Adrenal gland (tissue), 9 donors: ENCODE measurements at regions not wholly inside any gene's neighbourhood (a gene's known extent, or its start where the extent isn't known, plus 50 kb on each side); places are given as distances from the start of the nearest gene placed in this dataset.
A peak's percentile ranks its signal among the peaks of the same experiment; 100 is the strongest.

ENCODE experiments used
- DNase-seq, 7 donors: peaks; one replicate each; pipeline ENCODE4 v3.0.0-alpha.2; 2019 to 2020
- H3K27ac ChIP-seq, 5 donors: fragments of 200-600 bp; sonication (generic) in 4 of 5; 1 replicate in 3 of 5; 2 replicates in 2 of 5; pipeline versions ENCODE4 v1.5.1 to v1.8.0; 2016 to 2020; ENCODE audit warnings: mild to moderate bottlenecking in 1 of 5
- H3K27me3 ChIP-seq: fragments of 200-600 bp; 2 replicates; pipeline ENCODE4 v1.8.0; 2021
- H3K36me3 ChIP-seq, 2 donors: fragments of 200-600 bp; replicated peaks in 1 of 2; 1 replicate in 1 of 2; 2 replicates in 1 of 2; pipeline versions ENCODE4 v1.5.1 to v1.8.0; 2018 to 2022
- H3K4me1 ChIP-seq, 2 donors: fragments of 200-600 bp; replicated peaks in 1 of 2; 1 replicate in 1 of 2; 2 replicates in 1 of 2; pipeline versions ENCODE4 v1.5.1 to v1.8.0; 2018 to 2021
- H3K4me3 ChIP-seq, 4 donors: fragments of 200-600 bp; sonication (generic) in 3 of 4; one replicate each; pipeline ENCODE4 v1.5.1; 2016 to 2018
- H3K9me3 ChIP-seq, 3 donors: fragments of 200-600 bp; sonication (generic) in 1 of 3; replicated peaks in 1 of 3; 1 replicate in 2 of 3; 2 replicates in 1 of 3; pipeline versions ENCODE4 v1.5.1 to v1.8.0; 2016 to 2021
- CTCF ChIP-seq, 6 experiments: fragments of 450-650 bp in 4 of 6; fragments of 200-600 bp in 2 of 6; sonication (generic) in 1 of 6; IDR thresholded peaks; 1 replicate in 5 of 6; 2 replicates in 1 of 6; pipeline versions ENCODE4 v1.5.1 to v1.8.0; 2016 to 2021; ENCODE audit warnings: antibody characterized with exemption in 6 of 6, mild to moderate bottlenecking in 2 of 6, moderate library complexity in 1 of 6
- POLR2A ChIP-seq, 2 donors: fragments of 450-650 bp; IDR thresholded peaks; one replicate each; pipeline ENCODE4 v1.6.1; 2017; ENCODE audit warnings: antibody characterized with exemption in 2 of 2, mild to moderate bottlenecking in 2 of 2, moderate library complexity in 1 of 2
- WGBS, 4 donors: extraction: QIAGEN DNeasy Blood & Tissue Kit in 2 of 4; methylation state at CpG; one replicate each; pipeline versions ENCODE4 v1.1.5 to v1.1.7; 2013 to 2017; 5-methylcytosine and 5-hydroxymethylcytosine counted together
- intact Hi-C, 2 donors: fragments of 100-400 bp; cut with DNase I; formaldehyde crosslinking; loops; one replicate each; pipeline versions ENCODE4 v1.14.1 to v1.15.0; 2022 to 2023
- donor health status: healthy with polysubstance abuse.
- donor health status: Bipolar disorder and iron deficiency.
- donor health status: DM: yes; HTN: yes; CAD: no.
- donor health status: DM: no; HTN: no; CAD: no.
- donor health status: DM: no; HTN: no; CAD: no.

- H3K27me3 ChIP-seq, result no peaks in the 10 kb centered on the region
- WGBS, 4 donors, result 63 to 73% (median 68%) methylated on average over 2 of the region's 2 CpGs
- no peak for DNase-seq
- H3K9me3 ChIP-seq, result no peaks in the 10 kb centered on the region
- no peaks in the 10 kb centered on the region for H3K4me1 ChIP-seq
- H3K4me3 ChIP-seq, result no peak overlapping the region
- H3K27ac ChIP-seq, result no peak overlapping the region
- no peak for TF ChIP-seq CTCF (IDR thresholded peaks at IDR 0.05)
- TF ChIP-seq POLR2A (IDR thresholded peaks at IDR 0.05), result no peak
- no peaks in the 10 kb centered on the region for H3K36me3 ChIP-seq
- intact Hi-C loops, result no loop called here
Observed at GRCh38 chr18:44545359-44545985, 135.2 kb upstream of the SETBP1 start.

- Histone ChIP-seq H3K4me1 (no peaks in the 10 kb centered on the region), H3K27me3 (no peaks in the 10 kb centered on the region), H3K27ac (no peak overlapping the region), H3K4me3 (no peak overlapping the region), H3K9me3 (no peaks in the 10 kb centered on the region), H3K36me3 (no peaks in the 10 kb centered on the region)
- intact Hi-C loops, result no loop called here
- no peak for TF ChIP-seq POLR2A (IDR thresholded peaks at IDR 0.05)
- TF ChIP-seq CTCF (IDR thresholded peaks at IDR 0.05), result no peak
- WGBS, 4 donors, result 77 to 86% (median 80%) methylated on average over 3 of the region's 3 CpGs
- DNase-seq, result no peak
Observed at GRCh38 chr18:44546954-44547353, 133.7 kb upstream of the SETBP1 start.

GRCh38 chr18:44548291-44549221 lies 132.1 kb upstream of the SETBP1 start:
- Histone ChIP-seq H3K27me3 (no peaks in the 10 kb centered on the region), H3K36me3 (no peaks in the 10 kb centered on the region), H3K27ac (peak overlapping the region in 1 of 5 donors; percentile 5), H3K4me1 (no peaks in the 10 kb centered on the region), H3K4me3 (no peak overlapping the region), H3K9me3 (no peaks in the 10 kb centered on the region)
- 48 to 58% (median 50%) methylated on average over 7 of the region's 7 CpGs for WGBS, 4 donors
- no peak for DNase-seq
- intact Hi-C loops, result no loop called here
- TF ChIP-seq POLR2A (IDR thresholded peaks at IDR 0.05) (no peak), CTCF (IDR thresholded peaks at IDR 0.05) (no peak)

- Histone ChIP-seq H3K4me1 (no peaks in the 10 kb centered on the region), H3K9me3 (no peaks in the 10 kb centered on the region), H3K4me3 (no peak overlapping the region), H3K27ac (no peak overlapping the region), H3K36me3 (no peaks in the 10 kb centered on the region), H3K27me3 (no peaks in the 10 kb centered on the region)
- TF ChIP-seq CTCF (IDR thresholded peaks at IDR 0.05) (no peak), POLR2A (IDR thresholded peaks at IDR 0.05) (no peak)
- no peak for DNase-seq
- 32 to 42% (median 37%) methylated on average over 2 of the region's 2 CpGs for WGBS, 4 donors
- intact Hi-C loops, result no loop called here
Observed at GRCh38 chr18:44552706-44553105, 128.0 kb upstream of the SETBP1 start.
